GM10266 (cell line): ENCODE measurements at regions not wholly inside any gene's neighbourhood (a gene's known extent, or its start where the extent isn't known, plus 50 kb on each side); places are given as distances from the start of the nearest gene placed in this dataset.
"Not testable (repeated sequence)": the region's sequence is repeated elsewhere in the genome, so short reads cannot be mapped to it uniquely, and the experiment has no call there.

ENCODE experiments used
- DNase-seq: peaks from one replicate; pipeline ENCODE4 v3.0.0; 2012; ENCODE audit errors: extremely low spot score
- CTCF ChIP-seq: IDR thresholded peaks from 2 replicates; pipeline ENCODE4 v1.5.1; 2012; ENCODE audit warnings: mild to moderate bottlenecking, low read depth; ENCODE audit not compliant: control insufficient read depth, insufficient read depth; ENCODE audit errors: missing control alignments

GRCh38 chr13:105863300-105863920, 672.1 kb downstream of the EFNB2 start:
- no peak for DNase-seq
- TF ChIP-seq CTCF = no peak

GRCh38 chr13:105848494-105848893, 687.0 kb downstream of the EFNB2 start:
- no peak for DNase-seq

GRCh38 chr13:105847527-105848291, 687.8 kb downstream of the EFNB2 start:
- DNase-seq = no peak
- no peak for TF ChIP-seq CTCF

More at GRCh38 chr13:105848494-105848893, 687.0 kb downstream of the EFNB2 start:
- no peak for TF ChIP-seq CTCF

- DNase-seq = no peak
- no peak for TF ChIP-seq CTCF
Measured at GRCh38 chr13:105846923-105847322, 688.5 kb downstream of the EFNB2 start.

- no peak for TF ChIP-seq CTCF
- DNase-seq = no peak
Measured at GRCh38 chr13:105841286-105841685, 694.2 kb downstream of the EFNB2 start.

GRCh38 chr13:105838231-105838630, 697.2 kb downstream of the EFNB2 start:
- TF ChIP-seq CTCF = no peak
- no peak for DNase-seq

GRCh38 chr13:105837295-105837694, 698.2 kb downstream of the EFNB2 start:
- not testable (repeated sequence) for DNase-seq
